HG03196 (cell line): ENCODE measurements at regions not wholly inside any gene's neighbourhood (a gene's known extent, or its start where the extent isn't known, plus 50 kb on each side); places are given as distances from the start of the nearest gene placed in this dataset.

ENCODE experiments used
- ATAC-seq: cut with Tn5 transposase; IDR thresholded peaks from one replicate; pipeline ENCODE4 v1.9.1; 2021; ENCODE audit not compliant: unreplicated experiment

DNA sequence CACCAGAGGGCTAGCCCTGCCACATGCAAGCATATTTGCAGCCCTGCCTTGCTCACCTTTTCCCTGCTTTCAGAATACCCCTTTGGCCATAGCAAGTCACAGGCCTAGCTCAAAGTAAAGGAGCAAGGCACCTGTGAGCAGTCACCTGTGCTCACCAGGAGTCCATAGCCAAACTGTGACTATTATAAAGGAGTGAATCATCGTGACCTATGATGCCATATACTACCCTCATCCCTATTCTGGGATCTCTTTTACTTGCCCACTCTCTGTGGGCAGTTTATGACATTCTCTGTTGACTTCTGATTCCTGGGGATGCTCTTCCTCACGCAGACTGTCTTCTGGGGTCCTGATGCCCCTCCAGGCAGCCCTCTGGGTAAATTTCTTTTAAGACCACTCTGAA, 200.5 kb upstream of the NLRP1 start:
- ATAC-seq = no peak

DNA sequence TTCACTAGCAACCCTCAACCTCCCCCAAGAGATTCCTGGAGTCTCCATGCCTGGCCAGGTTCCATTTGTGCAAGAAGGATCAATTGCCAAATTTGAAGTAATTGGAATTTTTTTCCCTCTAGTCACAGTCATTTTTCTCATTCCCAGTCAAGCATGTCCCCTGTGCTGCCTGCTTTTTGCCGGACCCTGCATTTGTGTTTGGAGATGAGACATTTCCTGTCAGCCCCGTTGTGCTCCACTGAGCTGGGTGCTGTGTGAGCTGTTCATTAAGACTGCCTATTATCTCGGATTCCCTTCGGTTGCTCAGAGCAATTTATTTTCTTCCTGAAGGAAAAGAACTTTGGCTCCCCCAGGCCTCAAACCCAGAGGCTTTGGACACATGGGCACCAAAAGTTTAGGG, 201.0 kb upstream of the NLRP1 start:
- peak; percentile 35 for ATAC-seq

- peak; percentile 72 for ATAC-seq
Observed at GRCh38 chr17:5785867-5786509, 201.7 kb upstream of the NLRP1 start.

GRCh38 chr17:5786510-5786875, 202.2 kb upstream of the NLRP1 start:
- no peak for ATAC-seq

DNA sequence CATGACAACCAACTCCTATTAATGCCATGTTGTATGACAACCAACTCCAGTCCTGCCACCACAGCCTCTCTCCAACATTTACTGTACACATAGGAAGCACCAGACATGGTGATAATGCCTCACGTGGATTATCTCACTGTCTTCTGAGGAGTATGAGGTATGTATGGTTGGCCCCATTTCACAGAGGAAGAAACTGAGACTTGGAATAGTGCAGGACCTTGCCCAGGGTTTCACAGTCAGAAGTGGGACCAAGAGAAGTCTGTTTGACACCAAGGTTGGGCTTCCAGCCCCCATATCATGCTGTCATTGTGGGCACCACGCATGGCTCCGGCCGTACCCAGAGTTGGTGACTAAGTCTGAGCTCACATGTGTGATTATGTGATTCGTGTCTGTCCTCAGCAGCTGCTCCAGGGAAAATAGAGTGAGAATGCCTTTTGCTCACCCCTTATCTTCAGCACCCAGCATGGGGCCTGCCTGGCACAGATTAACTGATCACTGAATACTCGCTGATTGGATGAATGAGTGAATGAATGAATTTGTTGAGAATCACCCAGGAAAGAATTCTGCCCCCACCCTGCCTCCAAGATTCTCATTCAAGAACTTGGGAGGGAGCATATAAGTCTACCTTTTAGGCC, 204.1 kb upstream of the NLRP1 start:
- ATAC-seq = no peak

GRCh38 chr17:5789528-5789927, 205.2 kb upstream of the NLRP1 start:
- no peak for ATAC-seq

- no peak for ATAC-seq
Observed at GRCh38 chr17:5793157-5793556, 208.8 kb upstream of the NLRP1 start.

DNA sequence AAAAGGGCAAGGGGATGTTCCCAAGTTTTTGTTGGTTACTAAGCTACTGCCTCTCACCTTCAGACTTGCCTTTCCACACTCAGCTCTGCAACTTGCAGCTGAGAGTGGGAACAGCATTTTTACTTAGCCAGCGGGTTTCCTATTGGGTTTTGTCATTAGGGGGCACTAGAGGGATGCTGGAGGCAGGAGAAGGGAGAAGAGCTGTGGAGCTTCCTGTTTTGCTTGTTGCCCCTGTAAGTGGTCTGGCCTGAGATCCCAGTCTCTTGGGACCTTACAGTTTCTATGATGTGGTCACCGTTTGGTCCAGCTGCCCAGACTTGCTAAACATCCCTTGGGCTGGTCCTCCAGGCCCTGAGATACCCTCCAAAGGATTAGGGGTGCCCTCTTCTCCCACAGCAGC, 209.6 kb upstream of the NLRP1 start:
- ATAC-seq = no peak

- ATAC-seq = no peak
Observed at GRCh38 chr17:5794385-5794784, 210.1 kb upstream of the NLRP1 start.

- no peak for ATAC-seq
Observed at GRCh38 chr17:5794881-5795506, 210.7 kb upstream of the NLRP1 start.

GRCh38 chr17:5797447-5798050, 213.2 kb upstream of the NLRP1 start:
- no peak for ATAC-seq

DNA sequence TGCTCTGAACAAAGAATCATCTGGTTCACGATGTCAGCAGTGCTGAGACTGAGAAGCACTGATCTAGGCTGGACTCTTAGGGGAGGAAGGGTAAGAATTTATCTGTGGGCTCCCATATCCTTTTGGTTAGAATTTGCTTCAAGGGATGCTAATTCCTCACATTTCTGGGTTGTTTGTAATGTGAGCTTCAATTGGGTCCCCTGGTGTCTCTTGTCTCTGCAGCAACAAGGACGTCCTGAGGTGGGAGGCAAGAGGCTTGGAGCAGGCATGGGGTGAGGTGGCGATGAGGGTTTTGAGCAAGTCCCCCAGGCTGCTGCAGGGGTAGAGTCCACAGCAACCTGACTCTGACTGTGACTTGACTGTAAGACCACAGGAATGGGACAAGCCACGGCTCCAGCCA, 213.8 kb upstream of the NLRP1 start:
- no peak for ATAC-seq

DNA sequence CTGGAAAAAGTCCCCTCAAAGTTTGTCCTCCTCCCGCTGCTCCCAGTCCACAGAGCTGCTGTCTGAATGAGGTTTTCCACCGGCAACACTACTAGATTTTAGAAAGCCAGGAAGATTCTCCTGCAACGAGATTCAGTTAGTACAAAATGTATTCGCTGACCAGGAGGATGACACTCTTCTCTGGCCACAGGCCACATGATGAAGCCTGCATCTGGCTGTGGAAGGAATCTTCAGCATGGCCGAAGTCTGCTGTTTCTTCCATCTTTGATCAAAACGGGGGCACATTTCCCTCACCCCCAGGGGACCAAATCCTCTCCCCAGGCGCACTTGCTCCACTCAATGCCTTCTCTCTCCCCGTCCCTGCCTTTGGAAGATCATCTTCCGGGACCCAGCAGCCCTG, 215.8 kb upstream of the NLRP1 start:
- ATAC-seq = no peak

- ATAC-seq = no peak
Observed at GRCh38 chr17:5800646-5801045, 216.3 kb upstream of the NLRP1 start.

DNA sequence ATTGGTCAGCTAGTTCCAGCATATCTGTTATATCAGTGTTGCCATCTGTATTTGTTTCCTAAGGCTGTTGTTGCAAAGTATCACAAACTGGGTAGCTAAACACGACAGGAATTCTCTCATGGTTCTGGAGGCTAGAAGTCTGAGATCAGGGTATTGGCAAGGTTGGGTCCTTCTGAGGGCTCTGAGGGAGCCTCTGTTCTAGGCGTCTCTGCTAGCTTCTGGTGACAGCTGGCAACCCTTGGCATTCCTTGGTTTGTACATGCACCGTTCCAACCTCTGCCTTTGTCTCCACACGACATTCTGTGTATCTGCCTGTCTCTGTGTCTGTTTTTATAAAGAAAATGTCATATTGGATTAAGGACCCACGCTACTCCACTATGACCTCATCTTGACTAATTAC, 219.9 kb upstream of the NLRP1 start:
- ATAC-seq = no peak

DNA sequence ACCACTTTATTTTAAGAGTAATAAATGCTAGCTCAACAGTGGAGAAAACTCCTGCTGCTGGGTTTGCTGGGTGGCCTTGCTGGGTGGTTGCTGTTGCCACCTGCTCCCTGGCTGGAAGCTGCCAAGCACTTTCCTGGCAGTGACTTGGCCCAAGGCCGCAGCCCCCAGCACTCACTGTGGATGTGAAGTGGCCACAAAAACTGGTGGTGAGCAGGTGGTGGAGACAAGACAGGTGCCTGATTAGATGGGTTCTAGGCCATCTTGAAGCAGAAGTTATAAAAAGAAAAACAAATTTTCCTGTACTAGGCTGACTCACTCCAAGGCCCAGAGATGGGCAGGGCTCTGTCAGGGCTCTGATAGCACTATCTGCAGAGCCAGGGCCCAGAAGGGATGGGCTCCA, 224.7 kb upstream of the NLRP1 start:
- no peak for ATAC-seq

- ATAC-seq = no peak
Observed at GRCh38 chr17:5809580-5810188, 225.4 kb upstream of the NLRP1 start.

- no peak for ATAC-seq
Observed at GRCh38 chr17:5812590-5812989, 228.3 kb upstream of the NLRP1 start.

- ATAC-seq = no peak
Observed at GRCh38 chr17:5813357-5813756, 229.0 kb upstream of the NLRP1 start.

GRCh38 chr17:5815396-5815795, 231.1 kb upstream of the NLRP1 start:
- no peak for ATAC-seq

DNA sequence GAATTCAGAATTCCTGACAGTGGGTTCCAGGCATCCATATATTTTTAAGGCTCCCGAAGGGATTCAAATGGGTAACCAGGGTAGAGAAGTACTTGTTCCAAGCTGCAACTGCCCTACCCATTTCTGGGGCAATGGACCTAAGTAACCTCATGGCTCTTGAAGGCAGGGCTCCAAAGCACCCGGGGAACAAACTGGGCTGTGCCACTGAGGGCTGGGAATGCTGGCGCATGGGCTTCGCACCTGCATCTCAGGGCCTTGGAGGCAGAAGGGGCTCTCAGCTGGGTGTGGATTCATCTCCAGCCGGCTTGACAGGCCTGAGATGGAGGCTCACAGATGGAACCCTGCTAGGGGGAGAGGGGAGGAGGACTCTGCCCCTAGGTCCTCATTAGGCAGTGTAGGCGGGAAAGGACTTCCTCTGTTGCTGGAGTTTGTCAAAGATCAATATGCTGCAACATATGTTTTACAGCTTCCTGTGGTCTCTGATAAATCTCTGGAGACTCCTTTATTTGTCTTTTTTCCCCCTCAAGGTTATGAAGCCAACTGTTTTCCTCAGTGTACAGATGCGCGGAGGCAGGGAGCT, 232.3 kb upstream of the NLRP1 start:
- ATAC-seq = no peak
